OCI-M2 (cell line): ENCODE measurements at regions not wholly inside any gene's neighbourhood (a gene's known extent, or its start where the extent isn't known, plus 50 kb on each side); places are given as distances from the start of the nearest gene placed in this dataset.

ENCODE experiments used
- DNase-seq: peaks from one replicate; lab custom pipeline; 2025; ENCODE audit not compliant: unreplicated experiment; lab: John Stamatoyannopoulos, UW

GRCh38 chr1:244191581-244191980 lies 140.5 kb downstream of the ZBTB18 start:
- no peak for DNase-seq

- no peak for DNase-seq
Observed at GRCh38 chr1:244192325-244192724, 141.2 kb downstream of the ZBTB18 start.

GRCh38 chr1:244196571-244197285 lies 145.6 kb downstream of the ZBTB18 start:
- no peak for DNase-seq

- no peak for DNase-seq
Observed at GRCh38 chr1:244197851-244198375, 146.8 kb downstream of the ZBTB18 start.

- no peak for DNase-seq
Observed at GRCh38 chr1:244199902-244200301, 148.8 kb downstream of the ZBTB18 start.

GRCh38 chr1:244200596-244200995 lies 149.5 kb downstream of the ZBTB18 start:
- no peak for DNase-seq

- DNase-seq: no peak
Observed at GRCh38 chr1:244201750-244202149, 150.7 kb downstream of the ZBTB18 start.

- no peak for DNase-seq
Observed at GRCh38 chr1:244204004-244204403, 152.9 kb downstream of the ZBTB18 start.

- no peak for DNase-seq
Observed at GRCh38 chr1:244205171-244205570, 154.1 kb downstream of the ZBTB18 start.

GRCh38 chr1:244205906-244206305 lies 154.8 kb downstream of the ZBTB18 start:
- no peak for DNase-seq

GRCh38 chr1:244207042-244207934 lies 156.2 kb downstream of the ZBTB18 start:
- no peak for DNase-seq

- no peak for DNase-seq
Observed at GRCh38 chr1:244207935-244208244, 156.8 kb downstream of the ZBTB18 start.

GRCh38 chr1:244209955-244210354 lies 158.9 kb downstream of the ZBTB18 start:
- no peak for DNase-seq

GRCh38 chr1:244210884-244211558 lies 159.9 kb downstream of the ZBTB18 start:
- DNase-seq: no peak

GRCh38 chr1:244211559-244211944 lies 160.5 kb downstream of the ZBTB18 start:
- no peak for DNase-seq

GRCh38 chr1:244212219-244212618 lies 161.1 kb downstream of the ZBTB18 start:
- no peak for DNase-seq

- no peak for DNase-seq
Observed at GRCh38 chr1:244212797-244213475, 161.9 kb downstream of the ZBTB18 start.

- no peak for DNase-seq
Observed at GRCh38 chr1:244214009-244214967, 163.2 kb downstream of the ZBTB18 start.

GRCh38 chr1:244216836-244217235 lies 165.8 kb downstream of the ZBTB18 start:
- no peak for DNase-seq

- no peak for DNase-seq
Observed at GRCh38 chr1:244217711-244218110, 166.6 kb downstream of the ZBTB18 start.
